GM12874 (cell line): ENCODE measurements at regions not wholly inside any gene's neighbourhood (a gene's known extent, or its start where the extent isn't known, plus 50 kb on each side); places are given as distances from the start of the nearest gene placed in this dataset.

Experiments used
- CTCF ChIP-seq: IDR thresholded peaks from 2 replicates; pipeline ENCODE4 v1.5.1; 2011; ENCODE audit warnings: low read depth, mild to moderate bottlenecking, control low read depth, low read length, moderate library complexity; ENCODE audit not compliant: insufficient read depth

- no peak for TF ChIP-seq CTCF
Measured at GRCh38 chr5:113692466-113692865, 179.0 kb downstream of the YTHDC2 start.

- TF ChIP-seq CTCF = no peak
Measured at GRCh38 chr5:113692891-113693457, 179.5 kb downstream of the YTHDC2 start.

- no peak for TF ChIP-seq CTCF
Measured at GRCh38 chr5:113693701-113694100, 180.2 kb downstream of the YTHDC2 start.

GRCh38 chr5:113694576-113694975, 181.1 kb downstream of the YTHDC2 start:
- no peak for TF ChIP-seq CTCF

GRCh38 chr5:113703266-113703665, 189.8 kb downstream of the YTHDC2 start:
- no peak for TF ChIP-seq CTCF

GRCh38 chr5:113705657-113706056, 192.2 kb downstream of the YTHDC2 start:
- TF ChIP-seq CTCF = no peak

GRCh38 chr5:113713051-113713450, 199.6 kb downstream of the YTHDC2 start:
- TF ChIP-seq CTCF = no peak

GRCh38 chr5:113719549-113719948, 206.1 kb downstream of the YTHDC2 start:
- TF ChIP-seq CTCF = no peak
